Tibial nerve (tissue), 4 donors: ENCODE measurements at regions not wholly inside any gene's neighbourhood (a gene's known extent, or its start where the extent isn't known, plus 50 kb on each side); places are given as distances from the start of the nearest gene placed in this dataset.

Experiments used
- DNase-seq, 2 donors: peaks; one replicate each; pipeline ENCODE4 v3.0.0-alpha.2; 2019; ENCODE audit warnings: low spot score in 2 of 2
- H3K27ac ChIP-seq, 4 donors: fragments of 200-600 bp; sonication (generic) in 3 of 4; one replicate each; pipeline ENCODE4 v1.5.1; 2017 to 2019; ENCODE audit warnings: mild to moderate bottlenecking in 1 of 4
- H3K27me3 ChIP-seq, 2 donors: fragments of 200-600 bp; sonication (generic) in 1 of 2; one replicate each; pipeline versions ENCODE4 v1.5.1 to v1.6.0; 2017 to 2019
- H3K36me3 ChIP-seq, 3 donors: fragments of 200-600 bp; sonication (generic); one replicate each; pipeline ENCODE4 v1.5.1; 2018 to 2019
- H3K4me1 ChIP-seq, 4 donors: fragments of 200-600 bp; sonication (generic) in 3 of 4; one replicate each; pipeline ENCODE4 v1.5.1; 2017 to 2019
- H3K4me3 ChIP-seq, 4 donors: fragments of 200-600 bp; sonication (generic) in 3 of 4; one replicate each; pipeline ENCODE4 v1.5.1; 2017 to 2019; ENCODE audit warnings: mild to moderate bottlenecking in 1 of 4, moderate library complexity in 1 of 4
- H3K9me3 ChIP-seq, 4 donors: fragments of 200-600 bp; sonication (generic) in 3 of 4; one replicate each; pipeline ENCODE4 v1.5.1; 2017 to 2019
- EP300 ChIP-seq, 2 donors: sonication (generic); formaldehyde crosslinking; IDR thresholded peaks; one replicate each; pipeline ENCODE4 v1.6.1; 2017; ENCODE audit warnings: antibody characterized with exemption in 2 of 2, mild to moderate bottlenecking in 1 of 2
- POLR2A ChIP-seq, 2 donors: fragments of 450-650 bp; IDR thresholded peaks; one replicate each; pipeline ENCODE4 v1.6.1; 2017; ENCODE audit warnings: antibody characterized with exemption in 2 of 2, mild to moderate bottlenecking in 2 of 2, moderate library complexity in 2 of 2
- WGBS, 2 donors: methylation state at CpG; one replicate each; pipeline ENCODE4 v1.1.5; 2018; 5-methylcytosine and 5-hydroxymethylcytosine counted together
- TF ChIP-seq, protein P1 (sequence below), 5 experiments: fragments of 200-600 bp in 3 of 5; fragments of 450-650 bp in 2 of 5; sonication (generic) in 3 of 5; IDR thresholded peaks; one replicate each; pipeline ENCODE4 v1.5.1; 2016 to 2019; ENCODE audit warnings: antibody characterized with exemption in 5 of 5, mild to moderate bottlenecking in 3 of 5, moderate library complexity in 2 of 5

DNA sequence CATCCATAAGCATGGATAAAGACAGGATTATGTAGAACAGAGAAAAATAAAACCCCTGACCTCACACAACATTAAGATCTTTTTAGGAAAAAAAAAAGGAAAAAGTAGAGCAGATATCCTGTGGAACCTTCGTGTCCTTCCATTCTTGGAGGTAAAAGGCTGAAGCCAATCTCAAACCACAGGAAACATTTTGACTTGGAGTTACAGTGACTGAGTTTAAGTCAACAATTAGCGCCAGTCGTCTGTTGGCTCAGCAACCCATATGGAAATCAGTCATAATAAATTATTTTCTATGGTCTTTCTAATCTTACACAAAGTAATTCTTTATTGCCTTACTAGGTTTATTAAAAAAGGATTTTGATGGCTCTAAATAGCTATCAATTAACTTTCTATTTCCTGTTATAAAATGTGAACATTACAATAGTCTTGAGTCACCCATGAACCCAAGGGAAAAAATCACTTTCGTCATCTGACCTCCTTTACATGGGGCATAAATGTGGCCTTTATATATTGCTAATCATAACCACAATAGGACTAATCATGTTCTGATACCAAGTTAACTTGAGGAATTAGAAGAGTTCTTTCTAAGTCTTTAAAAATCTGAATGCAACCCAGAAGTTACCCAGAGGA, 592.9 kb downstream of the TFAP2B start:
- Histone ChIP-seq H3K27me3 (no peaks in the 10 kb centered on the region), H3K27ac (no peak overlapping the region), H3K4me3 (no peak overlapping the region), H3K9me3 (no peaks in the 10 kb centered on the region), H3K4me1 (no peaks in the 10 kb centered on the region), H3K36me3 (no peaks in the 10 kb centered on the region)
- WGBS, 2 donors = 46 to 52% methylated on average over 4 of the region's 4 CpGs
- no peak for DNase-seq
- no peak for TF ChIP-seq POLR2A (IDR thresholded peaks at IDR 0.05)
- TF ChIP-seq, protein P1, sequence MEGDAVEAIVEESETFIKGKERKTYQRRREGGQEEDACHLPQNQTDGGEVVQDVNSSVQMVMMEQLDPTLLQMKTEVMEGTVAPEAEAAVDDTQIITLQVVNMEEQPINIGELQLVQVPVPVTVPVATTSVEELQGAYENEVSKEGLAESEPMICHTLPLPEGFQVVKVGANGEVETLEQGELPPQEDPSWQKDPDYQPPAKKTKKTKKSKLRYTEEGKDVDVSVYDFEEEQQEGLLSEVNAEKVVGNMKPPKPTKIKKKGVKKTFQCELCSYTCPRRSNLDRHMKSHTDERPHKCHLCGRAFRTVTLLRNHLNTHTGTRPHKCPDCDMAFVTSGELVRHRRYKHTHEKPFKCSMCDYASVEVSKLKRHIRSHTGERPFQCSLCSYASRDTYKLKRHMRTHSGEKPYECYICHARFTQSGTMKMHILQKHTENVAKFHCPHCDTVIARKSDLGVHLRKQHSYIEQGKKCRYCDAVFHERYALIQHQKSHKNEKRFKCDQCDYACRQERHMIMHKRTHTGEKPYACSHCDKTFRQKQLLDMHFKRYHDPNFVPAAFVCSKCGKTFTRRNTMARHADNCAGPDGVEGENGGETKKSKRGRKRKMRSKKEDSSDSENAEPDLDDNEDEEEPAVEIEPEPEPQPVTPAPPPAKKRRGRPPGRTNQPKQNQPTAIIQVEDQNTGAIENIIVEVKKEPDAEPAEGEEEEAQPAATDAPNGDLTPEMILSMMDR (IDR thresholded peaks at IDR 0.05) = no peak
- TF ChIP-seq EP300 (IDR thresholded peaks at IDR 0.05) = no peak

DNA sequence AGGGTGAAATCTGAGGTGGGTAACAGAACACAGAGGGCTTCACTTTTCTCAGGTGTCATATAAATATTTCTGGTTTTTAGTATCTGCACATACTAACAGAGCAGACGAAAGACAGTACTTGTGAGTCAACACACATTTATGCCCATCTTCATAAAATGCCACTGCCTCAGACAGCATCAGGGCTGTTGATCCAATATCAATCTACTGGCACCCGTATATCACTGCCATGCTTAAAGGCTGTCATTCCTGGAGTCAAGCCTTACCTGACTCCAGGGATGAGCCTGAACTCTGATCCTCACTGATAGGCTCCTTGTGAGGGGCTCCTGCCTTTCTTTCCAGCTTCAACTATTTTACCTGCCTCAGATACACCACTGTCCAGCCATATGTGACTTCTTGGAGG, 595.7 kb downstream of the TFAP2B start:
- TF ChIP-seq, protein P1 (IDR thresholded peaks at IDR 0.05) = no peak
- TF ChIP-seq POLR2A (IDR thresholded peaks at IDR 0.05) = no peak
- TF ChIP-seq EP300 (IDR thresholded peaks at IDR 0.05) = no peak
- Histone ChIP-seq H3K4me3 (no peak overlapping the region), H3K36me3 (no peaks in the 10 kb centered on the region), H3K4me1 (no peaks in the 10 kb centered on the region), H3K27me3 (no peaks in the 10 kb centered on the region), H3K27ac (no peak overlapping the region), H3K9me3 (no peaks in the 10 kb centered on the region)
- 90 to 95% methylated on average over 2 of the region's 2 CpGs for WGBS, 2 donors
- DNase-seq = no peak

DNA sequence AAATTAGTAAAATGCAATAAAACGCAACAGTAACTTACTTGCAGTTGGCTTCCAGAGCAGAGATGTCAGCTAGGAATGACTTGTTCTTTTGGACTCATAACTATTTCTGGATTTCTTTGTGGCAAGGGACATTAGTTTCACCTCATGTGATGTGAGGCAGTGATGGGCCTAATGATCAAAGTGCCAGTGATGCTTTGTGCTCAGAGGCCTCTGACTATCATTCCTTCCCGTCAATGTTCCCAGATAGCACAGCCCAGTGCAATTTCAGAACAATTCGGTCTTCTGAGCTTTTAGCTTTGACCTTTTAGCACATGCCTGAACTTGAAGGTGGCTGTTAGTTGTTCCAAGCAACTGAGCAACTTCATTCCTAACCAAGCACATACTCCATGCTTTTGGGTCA, 596.8 kb downstream of the TFAP2B start:
- Histone ChIP-seq H3K4me3 (no peak overlapping the region), H3K27ac (no peak overlapping the region), H3K4me1 (no peaks in the 10 kb centered on the region), H3K9me3 (no peaks in the 10 kb centered on the region), H3K27me3 (no peaks in the 10 kb centered on the region), H3K36me3 (no peaks in the 10 kb centered on the region)
- TF ChIP-seq EP300 (IDR thresholded peaks at IDR 0.05) (no peak), POLR2A (IDR thresholded peaks at IDR 0.05) (no peak)
- TF ChIP-seq, protein P1 (IDR thresholded peaks at IDR 0.05) = no peak
- WGBS, 2 donors = 75 to 76% methylated on average over 3 of the region's 3 CpGs
- DNase-seq = no peak

DNA sequence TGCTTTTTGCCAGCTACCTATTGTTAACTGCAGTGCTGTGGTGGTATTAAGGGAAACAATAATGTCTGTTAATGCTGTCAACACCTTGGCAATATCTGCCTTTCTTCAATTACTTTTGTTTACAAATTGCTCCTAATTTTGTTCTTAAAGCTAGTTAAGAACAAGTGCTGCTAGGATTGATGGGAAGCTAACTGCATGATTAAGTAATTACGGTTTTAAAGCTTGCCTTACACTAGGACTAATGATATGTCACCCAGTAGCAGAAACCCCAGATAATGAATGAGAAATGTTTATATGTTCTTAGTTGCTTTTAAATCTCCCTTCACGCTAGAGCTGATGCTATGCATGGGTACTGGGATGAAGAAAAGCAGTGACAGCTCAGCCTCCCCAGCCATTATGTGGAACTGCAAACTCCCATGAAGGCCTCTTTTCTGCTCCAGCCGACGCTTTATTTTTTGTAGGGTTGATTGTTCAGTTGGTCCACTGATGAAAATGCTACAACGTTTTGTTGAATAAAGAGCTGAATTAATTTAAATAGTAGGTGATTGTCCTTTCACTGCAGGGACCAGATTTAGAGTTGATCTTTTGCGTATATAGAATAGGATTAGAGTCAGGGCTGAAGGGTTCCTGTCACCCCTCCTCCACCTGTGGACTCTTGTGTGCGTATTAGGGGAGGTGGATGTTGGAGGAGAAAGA, 610.5 kb downstream of the TFAP2B start:
- Histone ChIP-seq H3K4me3 (no peak overlapping the region), H3K36me3 (no peaks in the 10 kb centered on the region), H3K27me3 (no peaks in the 10 kb centered on the region), H3K27ac (no peak overlapping the region), H3K9me3 (no peaks in the 10 kb centered on the region), H3K4me1 (no peaks in the 10 kb centered on the region)
- TF ChIP-seq POLR2A (IDR thresholded peaks at IDR 0.05) = no peak
- no peak for DNase-seq
- WGBS, 2 donors = 61 to 66% methylated on average over 7 of the region's 7 CpGs

DNA sequence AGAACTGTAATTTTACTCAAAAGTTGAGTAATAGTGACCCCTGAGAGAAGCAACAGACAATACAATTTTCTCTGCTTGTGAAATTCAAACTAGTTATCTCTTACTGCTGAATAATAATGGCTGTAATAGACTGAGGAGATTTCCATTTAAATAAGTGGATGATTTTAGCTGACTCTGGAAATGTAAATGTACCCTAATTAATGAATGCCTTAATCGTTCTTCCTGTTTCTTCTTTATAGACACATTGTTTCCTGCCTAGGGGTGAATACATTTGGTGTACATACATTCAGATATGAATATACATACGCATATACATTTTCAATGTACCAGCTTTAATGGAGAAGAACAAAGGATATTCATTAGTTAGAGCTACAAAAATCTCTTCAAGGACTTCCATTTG, 611.9 kb downstream of the TFAP2B start:
- no peak for TF ChIP-seq EP300 (IDR thresholded peaks at IDR 0.05)
- no peak for TF ChIP-seq POLR2A (IDR thresholded peaks at IDR 0.05)
- TF ChIP-seq, protein P1 (IDR thresholded peaks at IDR 0.05) = no peak
- Histone ChIP-seq H3K4me1 (no peaks in the 10 kb centered on the region), H3K27me3 (no peaks in the 10 kb centered on the region), H3K4me3 (no peak overlapping the region), H3K27ac (no peak overlapping the region), H3K36me3 (no peaks in the 10 kb centered on the region), H3K9me3 (no peaks in the 10 kb centered on the region)
- DNase-seq = no peak
- WGBS, 2 donors = 61 to 80% methylated on average over 2 of the region's 2 CpGs
